Liver (tissue), 3 donors: ENCODE measurements at regions not wholly inside any gene's neighbourhood (a gene's known extent, or its start where the extent isn't known, plus 50 kb on each side); places are given as distances from the start of the nearest gene placed in this dataset.
"Not testable (repeated sequence)": the region's sequence is repeated elsewhere in the genome, so short reads cannot be mapped to it uniquely, and the experiment has no call there.

Experiments
- JUND ChIP-seq, 2 donors: IDR thresholded peaks; 2 replicates each; pipeline ENCODE4 v1.6.1; 2016; ENCODE audit warnings: antibody characterized with exemption in 2 of 2
- SP1 ChIP-seq: IDR thresholded peaks from 2 replicates; pipeline ENCODE4 v1.6.1; 2018; ENCODE audit warnings: antibody characterized with exemption, mild to moderate bottlenecking
- TAF1 ChIP-seq: conservative IDR thresholded peaks from 2 replicates; pipeline ENCODE4 v1.6.1; 2016; ENCODE audit warnings: antibody characterized with exemption, mild to moderate bottlenecking
- TF ChIP-seq, protein P1 (sequence below): fragments of 150-350 bp; IDR thresholded peaks from 2 replicates; pipeline ENCODE4 v1.5.1; 2017; ENCODE audit warnings: improper control_type of control experiment, low read depth, low read length; ENCODE audit not compliant: missing input control
- TF ChIP-seq, protein P2 (sequence below): IDR thresholded peaks from 2 replicates; pipeline ENCODE4 v1.6.1; 2016; ENCODE audit warnings: antibody characterized with exemption
- donor health status: healthy.
- donor health status: healthy.

DNA sequence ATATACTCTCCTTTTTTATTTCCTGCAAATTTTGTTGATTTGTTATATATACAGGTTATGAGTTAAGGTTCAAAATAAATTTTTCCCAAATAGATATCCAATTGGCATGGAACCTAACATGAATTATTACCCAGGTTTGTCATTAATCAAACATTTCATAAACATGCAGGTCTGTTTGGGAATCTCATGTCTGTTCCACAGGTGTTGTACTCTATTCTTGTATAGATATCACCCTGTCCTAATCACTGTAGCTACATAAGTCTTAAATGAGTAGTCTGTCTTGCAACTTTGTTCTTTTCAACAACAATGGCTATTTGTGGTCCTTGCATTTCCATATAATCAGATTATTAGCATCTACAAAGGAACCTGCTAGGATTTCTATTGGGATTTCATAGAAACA, 121.9 kb downstream of the LIMS4 start:
- TF ChIP-seq, protein P1, sequence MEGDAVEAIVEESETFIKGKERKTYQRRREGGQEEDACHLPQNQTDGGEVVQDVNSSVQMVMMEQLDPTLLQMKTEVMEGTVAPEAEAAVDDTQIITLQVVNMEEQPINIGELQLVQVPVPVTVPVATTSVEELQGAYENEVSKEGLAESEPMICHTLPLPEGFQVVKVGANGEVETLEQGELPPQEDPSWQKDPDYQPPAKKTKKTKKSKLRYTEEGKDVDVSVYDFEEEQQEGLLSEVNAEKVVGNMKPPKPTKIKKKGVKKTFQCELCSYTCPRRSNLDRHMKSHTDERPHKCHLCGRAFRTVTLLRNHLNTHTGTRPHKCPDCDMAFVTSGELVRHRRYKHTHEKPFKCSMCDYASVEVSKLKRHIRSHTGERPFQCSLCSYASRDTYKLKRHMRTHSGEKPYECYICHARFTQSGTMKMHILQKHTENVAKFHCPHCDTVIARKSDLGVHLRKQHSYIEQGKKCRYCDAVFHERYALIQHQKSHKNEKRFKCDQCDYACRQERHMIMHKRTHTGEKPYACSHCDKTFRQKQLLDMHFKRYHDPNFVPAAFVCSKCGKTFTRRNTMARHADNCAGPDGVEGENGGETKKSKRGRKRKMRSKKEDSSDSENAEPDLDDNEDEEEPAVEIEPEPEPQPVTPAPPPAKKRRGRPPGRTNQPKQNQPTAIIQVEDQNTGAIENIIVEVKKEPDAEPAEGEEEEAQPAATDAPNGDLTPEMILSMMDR = not testable (repeated sequence)
- TF ChIP-seq SP1; TAF1; JUND (IDR thresholded peaks at IDR 0.05): not testable (repeated sequence)
- TF ChIP-seq, protein P2, sequence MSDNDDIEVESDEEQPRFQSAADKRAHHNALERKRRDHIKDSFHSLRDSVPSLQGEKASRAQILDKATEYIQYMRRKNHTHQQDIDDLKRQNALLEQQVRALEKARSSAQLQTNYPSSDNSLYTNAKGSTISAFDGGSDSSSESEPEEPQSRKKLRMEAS = not testable (repeated sequence)
